Left ventricle myocardium superior (tissue), 1 donor: ENCODE measurements at regions not wholly inside any gene's neighbourhood (a gene's known extent, or its start where the extent isn't known, plus 50 kb on each side); places are given as distances from the start of the nearest gene placed in this dataset.
"Not testable (repeated sequence)": the region's sequence is repeated elsewhere in the genome, so short reads cannot be mapped to it uniquely, and the experiment has no call there.

Experiments
- ATAC-seq: fragments of 200-7000 bp; cut with Tn5 transposase; one replicate; pipeline ENCODE4 v1.9.1; 2020; ENCODE audit warnings: mild to moderate bottlenecking, moderate library complexity
- DNase-seq: peaks from one replicate; pipeline ENCODE4 v3.0.0-alpha.2; 2020
- intact Hi-C: fragments of 100-400 bp; cut with micrococcal nuclease; formaldehyde crosslinking; loops from one replicate; pipeline ENCODE4 v1.11.0; 2022
- donor health status: DM: no; HTN: yes; CAD: no; lungs with severe emphysema.

DNA sequence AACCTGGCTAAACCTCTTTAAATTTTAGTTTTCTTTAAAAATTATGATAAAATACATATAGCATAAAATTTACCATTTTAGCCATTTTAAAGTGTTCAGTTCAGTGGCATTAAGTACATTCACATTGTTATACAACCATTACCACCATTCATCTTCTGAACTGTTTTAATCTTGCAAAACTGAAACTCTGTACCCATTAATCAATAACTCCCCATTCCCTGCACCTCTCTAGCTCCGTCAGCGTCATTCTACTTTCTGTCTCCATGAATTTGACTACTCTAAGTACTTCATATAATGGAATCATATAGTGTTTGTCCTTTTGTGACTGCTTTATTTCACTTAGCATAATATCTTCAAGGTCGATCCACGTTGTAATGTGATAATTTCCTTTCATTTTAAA lies 75.8 kb upstream of the DDHD1 start:
- ATAC-seq (no peak), DNase-seq (no peak)
- intact Hi-C loops, result no loop called here

DNA sequence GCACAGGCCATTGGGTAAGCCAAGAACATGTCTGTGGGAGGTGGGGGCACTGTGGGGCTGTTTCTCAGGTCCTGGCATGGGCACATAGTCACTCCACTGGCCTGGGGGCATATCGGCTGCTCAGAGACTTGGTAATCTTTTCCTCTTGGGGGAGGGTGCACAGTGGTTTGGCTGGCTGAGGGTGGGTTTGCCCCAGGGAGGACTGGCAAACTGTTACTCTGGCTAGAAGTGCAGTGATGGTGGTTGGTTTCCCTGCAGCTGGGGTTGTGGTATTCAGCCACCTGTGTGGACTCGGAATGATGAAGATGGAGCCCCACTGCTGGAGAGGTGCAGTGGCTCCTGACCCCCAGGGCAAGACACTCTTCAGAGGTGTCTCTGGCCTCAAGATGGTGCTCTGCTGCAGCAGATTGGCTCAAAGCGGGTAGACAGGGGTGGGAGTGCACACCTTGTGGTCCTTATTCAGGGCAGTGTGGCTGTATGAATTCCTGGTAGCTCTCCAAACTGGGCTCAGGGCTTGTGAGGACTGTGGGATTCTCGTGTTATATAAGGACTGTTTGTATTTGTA lies 74.1 kb upstream of the DDHD1 start:
- intact Hi-C loops, result no loop called here
- no peak for DNase-seq
- ATAC-seq, result no peak

DNA sequence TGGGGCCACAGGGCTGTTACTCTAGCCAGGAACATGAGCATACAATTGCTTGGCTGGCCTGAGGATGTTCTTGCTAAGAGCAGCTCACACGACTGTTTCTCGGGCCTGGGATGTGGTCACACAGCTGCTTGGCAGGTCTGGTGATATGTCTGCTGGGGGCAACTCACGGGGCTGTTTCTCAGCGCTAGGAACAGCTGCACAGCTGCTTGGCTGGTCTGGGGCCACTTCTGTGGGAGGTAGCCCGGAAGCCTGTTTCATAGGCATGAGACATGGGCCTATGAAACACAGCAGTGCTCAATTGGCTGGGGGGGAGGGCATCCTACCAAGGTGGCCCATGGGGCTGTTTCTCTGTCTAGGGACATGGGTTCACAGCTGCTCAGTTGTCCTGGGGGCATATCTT lies 73.4 kb upstream of the DDHD1 start:
- intact Hi-C loops, result no loop called here
- DNase-seq (peak; percentile 49), ATAC-seq (peak; percentile 43)

DNA sequence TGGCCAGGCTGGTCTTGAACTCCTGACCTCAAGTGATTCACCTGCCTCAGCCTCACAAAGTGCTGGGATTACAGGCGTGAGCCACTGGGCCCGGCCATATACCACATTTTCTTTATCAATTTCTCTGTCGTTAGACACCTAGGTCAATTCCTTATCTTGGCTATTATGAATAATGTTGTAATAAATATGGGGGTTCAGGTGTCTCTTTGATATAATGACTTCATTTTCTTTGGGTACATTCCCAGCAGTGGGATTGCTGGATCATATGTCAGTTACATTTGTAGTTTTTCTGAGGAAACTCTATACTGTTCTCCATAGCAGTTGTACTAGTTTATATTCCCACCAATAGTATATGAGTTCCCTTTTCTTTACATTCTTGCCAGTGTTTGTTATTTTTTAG lies 67.8 kb upstream of the DDHD1 start:
- intact Hi-C loops, result no loop called here
- no peak for ATAC-seq
- DNase-seq, result no peak

DNA sequence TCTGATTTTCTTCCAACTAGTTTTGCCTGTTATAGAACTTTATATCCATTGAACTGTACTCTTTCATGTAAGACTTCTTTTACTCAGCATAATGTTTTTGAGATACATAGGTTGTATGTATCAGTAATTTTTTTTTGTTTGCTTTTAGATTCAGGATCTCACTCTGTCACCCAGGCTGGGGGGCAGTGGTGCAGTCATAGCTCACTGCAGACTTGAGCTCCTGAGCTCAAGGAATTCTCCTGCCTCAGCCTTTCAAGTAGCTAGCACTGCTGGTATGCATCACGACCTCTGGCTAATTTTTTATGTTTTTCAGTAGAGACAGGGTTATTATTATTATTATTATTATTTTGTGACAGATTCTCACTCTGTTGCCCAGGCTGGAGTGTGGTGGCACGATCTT lies 65.0 kb upstream of the DDHD1 start:
- no peak for DNase-seq
- ATAC-seq, result no peak
- intact Hi-C loops, result no loop called here

DNA sequence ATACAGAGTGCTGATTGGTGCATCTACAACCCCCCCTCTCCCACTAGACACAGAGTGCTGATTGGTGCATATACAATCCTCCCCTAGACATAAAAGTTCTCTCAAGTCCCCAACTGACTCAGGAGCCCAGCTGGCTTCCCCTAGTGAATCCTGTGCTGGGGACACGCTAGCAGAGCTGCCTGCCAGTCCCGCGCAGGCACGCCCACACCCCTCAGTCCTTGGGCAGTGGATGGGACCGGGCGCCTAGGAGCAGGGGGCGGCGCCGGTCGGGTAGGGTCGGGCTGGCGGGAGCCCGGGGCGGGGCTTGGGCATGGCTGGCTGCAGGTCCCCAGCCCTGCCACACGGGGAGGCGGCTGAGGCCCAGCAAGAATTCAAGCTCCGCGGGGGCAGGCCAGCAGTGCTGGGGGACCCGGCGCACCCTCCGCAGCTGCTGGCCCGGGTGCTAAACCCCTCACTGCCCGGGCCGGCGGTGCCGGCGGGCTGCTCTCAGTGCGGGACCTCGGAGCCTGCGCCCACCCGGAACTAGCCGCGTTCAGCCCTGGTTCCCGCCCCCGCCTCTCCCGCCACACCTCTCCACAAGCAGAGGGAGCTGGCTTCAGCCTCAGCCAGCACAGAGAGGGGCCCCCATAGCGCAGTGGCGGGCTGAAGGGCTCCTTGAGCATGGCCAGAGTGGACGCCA lies 64.3 kb upstream of the DDHD1 start:
- DNase-seq, result peak; percentile 82
- ATAC-seq, result peak; percentile 98
- intact Hi-C loops, result no loop called here

DNA sequence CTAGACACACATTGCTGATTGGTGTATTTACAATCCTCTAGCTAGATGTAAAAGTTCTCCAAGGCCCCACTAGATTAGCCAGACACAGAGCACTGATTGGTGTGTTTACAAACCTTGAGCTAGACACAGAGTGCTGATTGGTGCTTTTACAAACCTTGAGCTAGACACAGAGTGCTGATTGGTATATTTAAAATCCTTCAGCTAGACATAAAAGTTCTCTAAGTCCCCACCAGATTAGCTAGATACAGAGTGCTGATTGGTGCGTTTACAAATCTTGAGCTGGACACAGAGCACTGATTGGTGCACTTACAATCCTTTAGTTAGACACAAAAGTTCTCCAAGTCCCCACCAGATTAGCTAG lies 63.8 kb upstream of the DDHD1 start:
- DNase-seq, ATAC-seq, intact Hi-C loops: not testable (repeated sequence)

DNA sequence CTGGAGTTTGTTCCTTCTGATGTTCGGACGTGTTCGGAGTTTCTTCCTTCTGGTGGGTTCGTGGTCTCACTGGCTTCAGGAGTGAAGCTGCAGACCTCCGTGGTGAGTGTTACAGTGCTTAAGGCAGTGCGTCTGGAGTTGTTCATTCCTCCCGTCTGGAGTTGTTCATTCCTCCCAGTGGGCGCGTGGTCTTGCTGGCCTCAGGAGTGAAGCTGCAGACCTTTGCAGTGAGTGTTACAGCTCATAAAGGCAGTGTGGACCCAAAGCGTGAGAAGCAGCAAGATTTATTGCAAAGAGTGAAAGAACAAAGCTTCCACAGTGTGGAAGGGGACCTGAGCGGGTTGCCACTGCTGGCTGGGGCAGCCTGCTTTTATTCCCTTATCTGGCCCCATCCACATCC lies 63.4 kb upstream of the DDHD1 start:
- ATAC-seq, DNase-seq, intact Hi-C loops: not testable (repeated sequence)

DNA sequence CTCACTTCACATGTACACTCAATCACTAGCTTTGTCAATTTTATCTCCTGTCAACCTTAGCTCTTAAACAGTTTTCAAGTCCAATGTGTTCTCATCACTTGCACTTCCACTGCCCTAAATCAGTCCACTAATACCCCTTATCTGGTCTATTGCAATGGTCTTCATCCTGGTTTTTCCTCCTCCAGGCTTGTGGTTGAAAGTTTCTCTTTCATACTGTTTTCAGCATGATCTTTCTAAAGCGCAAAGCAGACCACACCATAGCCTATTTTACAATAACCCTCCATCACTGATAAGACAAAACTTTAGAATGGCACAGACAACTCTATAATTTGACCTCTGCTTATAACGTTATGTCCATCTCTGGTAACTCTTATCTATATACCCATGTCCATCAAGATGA lies 62.0 kb upstream of the DDHD1 start:
- no peak for ATAC-seq
- DNase-seq, result no peak
- intact Hi-C loops, result no loop called here

DNA sequence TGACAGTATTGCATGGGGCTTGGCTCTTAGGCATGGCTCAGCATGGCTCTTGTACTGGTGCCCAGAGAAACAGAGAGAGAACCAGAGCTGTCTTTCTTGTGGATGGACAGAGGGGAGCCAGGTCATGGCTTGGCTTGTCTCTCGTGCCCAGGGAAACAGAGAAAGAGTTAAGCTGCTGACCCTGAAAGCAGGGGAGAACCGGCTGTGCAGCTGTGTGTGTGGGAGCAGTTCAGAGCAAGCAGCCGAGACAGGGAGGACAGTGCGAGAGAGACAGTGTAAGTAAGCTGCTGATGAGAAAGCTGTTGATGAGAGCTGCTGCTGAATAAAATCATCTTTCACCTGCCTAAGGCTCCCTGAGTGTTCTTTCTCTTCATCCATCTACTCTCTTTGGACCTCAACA lies 61.3 kb upstream of the DDHD1 start:
- intact Hi-C loops, result no loop called here
- DNase-seq (no peak), ATAC-seq (no peak)

DNA sequence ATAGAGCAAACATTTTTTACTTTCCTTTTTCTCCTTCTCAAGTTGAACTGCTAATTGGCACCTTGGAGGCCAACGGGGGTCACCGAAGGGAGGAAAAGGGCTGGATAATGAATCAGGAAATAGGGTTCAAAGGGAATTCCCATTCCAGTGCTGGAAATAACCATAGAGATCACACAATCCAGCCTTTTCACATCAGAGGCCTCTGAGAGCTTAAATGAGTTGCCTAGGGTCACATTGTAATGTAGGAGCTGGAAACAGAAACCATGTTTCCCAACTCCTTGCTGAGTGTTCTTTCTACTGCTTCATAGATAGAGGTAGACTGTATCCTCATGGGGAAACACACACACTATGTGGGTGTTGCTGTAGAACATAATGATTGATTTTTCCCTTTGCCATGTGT lies 60.6 kb upstream of the DDHD1 start:
- DNase-seq, result no peak
- ATAC-seq, result no peak
- intact Hi-C loops, result no loop called here

DNA sequence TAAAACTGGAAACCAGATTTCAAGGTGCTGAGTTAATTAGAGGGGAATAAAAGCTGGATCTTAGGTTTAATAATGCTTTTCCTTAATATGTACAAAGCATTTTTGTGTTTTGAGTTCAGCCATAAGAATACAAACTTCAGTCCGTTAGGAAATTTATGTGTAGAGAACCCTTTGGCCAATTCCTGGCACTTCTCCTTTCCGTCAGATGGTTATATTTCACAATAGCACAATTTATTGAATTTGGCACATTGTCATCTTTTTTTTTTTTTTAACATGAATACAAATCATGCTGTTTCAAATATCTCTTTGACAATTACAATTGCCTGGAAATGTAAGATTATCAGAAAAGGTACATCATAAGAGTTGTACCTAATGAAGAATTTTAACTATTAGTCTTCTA lies 56.2 kb upstream of the DDHD1 start:
- intact Hi-C loops, result no loop called here
- DNase-seq, result no peak
- ATAC-seq, result no peak
